A549 (cell line): ENCODE measurements at regions not wholly inside any gene's neighbourhood (a gene's known extent, or its start where the extent isn't known, plus 50 kb on each side); places are given as distances from the start of the nearest gene placed in this dataset.

ENCODE experiments used
- ATAC-seq, 2 experiments: fragments of 200-7000 bp in 1 of 2; fragments of >200 bp in 1 of 2; cut with Nextera tagmentation in 1 of 2; cut with Tn5 transposase in 1 of 2; 3 replicates each; pipeline versions ENCODE4 v1.8.0 to v1.9.1; 2018 to 2020; ENCODE audit warnings: mild to moderate bottlenecking in 1 of 2, moderate library complexity in 1 of 2
- CTCF ChIA-PET: fragments of 300-600 bp; sonication (Branson Sonifier 250); formaldehyde crosslinking; extraction: SDS; loops from one replicate; lab custom pipeline; 2021; ENCODE audit warnings: antibody characterized with exemption, inconsistent platforms; lab: Yijun Ruan, JAX
- POLR2A ChIA-PET: fragments of 350-600 bp; formaldehyde crosslinking; extraction: SDS; loops from one replicate; lab custom pipeline; 2021; ENCODE audit warnings: antibody characterized with exemption, inconsistent platforms; lab: Yijun Ruan, JAX
- DNase-seq, 2 experiments: peaks; one replicate each; pipeline versions ENCODE4 v3.0.0 to v3.0.0-alpha.2; 2011 to 2016; ENCODE audit warnings: low read depth in 1 of 2, low spot score in 1 of 2
- FAIRE-seq: peaks from 2 replicates; lab custom pipeline; 2011; peaks lifted over from hg19 to GRCh38; lab: Jason Lieb, UNC
- H3K27ac ChIP-seq, 2 experiments: fragments of >200 bp; sonication (Bioruptor Twin); formaldehyde crosslinking; 3 replicates each; pipeline ENCODE4 v1.5.1; 2016 to 2017
- H3K4me1 ChIP-seq: fragments of >200 bp; sonication (Bioruptor Twin); formaldehyde crosslinking; 3 replicates; pipeline ENCODE4 v1.6.1; 2016
- H3K4me2 ChIP-seq: fragments of >200 bp; sonication (Bioruptor Twin); formaldehyde crosslinking; 3 replicates; pipeline ENCODE4 v1.6.1; 2016
- H3K4me3 ChIP-seq: fragments of >200 bp; sonication (Bioruptor Twin); formaldehyde crosslinking; 3 replicates; pipeline ENCODE4 v1.5.1; 2016
- H3K9me3 ChIP-seq: fragments of >200 bp; sonication (Bioruptor Twin); formaldehyde crosslinking; 3 replicates; pipeline ENCODE4 v1.6.1; 2016
- CHD2 ChIP-seq: fragments of 150-350 bp; IDR thresholded peaks from 2 replicates; pipeline ENCODE4 v1.6.1; 2014; ENCODE audit warnings: low read length; ENCODE audit not compliant: partially characterized antibody
- EHF ChIP-seq: fragments of 250-450 bp; sonication (Bioruptor Pico); IDR thresholded peaks from 2 replicates; pipeline ENCODE4 v1.5.0; 2020; ENCODE audit warnings: mild to moderate bottlenecking
- ESRRA ChIP-seq: fragments of 150-350 bp; IDR thresholded peaks from 2 replicates; pipeline ENCODE4 v1.6.1; 2014; ENCODE audit warnings: mild to moderate bottlenecking, low read length, borderline replicate concordance
- GATA3 ChIP-seq: IDR thresholded peaks from 2 replicates; pipeline ENCODE4 v1.6.1; 2012; ENCODE audit warnings: borderline replicate concordance
- HDAC2 ChIP-seq: fragments of 200-600 bp; sonication (generic); IDR thresholded peaks from 2 replicates; pipeline ENCODE4 v1.6.1; 2016
- JUNB ChIP-seq: fragments of >200 bp; sonication (Bioruptor Twin); formaldehyde crosslinking; IDR thresholded peaks from 2 replicates; pipeline ENCODE4 v1.6.1; 2016
- MYC ChIP-seq: IDR thresholded peaks from 2 replicates; pipeline ENCODE4 v1.6.1; 2012; ENCODE audit warnings: mild to moderate bottlenecking, inconsistent platforms, low read length, improper control_type of control experiment, borderline replicate concordance
- NFE2L2 ChIP-seq: fragments of 150-350 bp; conservative IDR thresholded peaks from 2 replicates; pipeline ENCODE4 v1.6.1; 2014; ENCODE audit warnings: low read length
- NR3C1 ChIP-seq: fragments of >200 bp; sonication (Bioruptor Twin); formaldehyde crosslinking; IDR thresholded peaks from 3 replicates; pipeline ENCODE4 v1.6.1; 2017
- POLR2A ChIP-seq: IDR thresholded peaks from 2 replicates; pipeline ENCODE4 v1.6.1; 2012; ENCODE audit warnings: mild to moderate bottlenecking, low read length
- RAD21 ChIP-seq, 2 experiments: fragments of >200 bp in 1 of 2; sonication (Bioruptor Twin) in 1 of 2; formaldehyde crosslinking in 1 of 2; IDR thresholded peaks in 1 of 2; conservative IDR thresholded peaks in 1 of 2; 2 replicates in 1 of 2; 3 replicates in 1 of 2; pipeline ENCODE4 v1.6.1; 2012 to 2018; ENCODE audit warnings: inconsistent platforms in 1 of 2
- SMC3 ChIP-seq: fragments of >200 bp; sonication (Bioruptor Twin); formaldehyde crosslinking; IDR thresholded peaks from 3 replicates; pipeline ENCODE4 v1.6.1; 2018; ENCODE audit warnings: inconsistent platforms
- ZC3H11A ChIP-seq: fragments of 450-650 bp; IDR thresholded peaks from 2 replicates; pipeline ENCODE4 v1.6.1; 2014; ENCODE audit warnings: antibody characterized with exemption, mild to moderate bottlenecking
- WGBS: methylation state at CpG from one replicate; pipeline ENCODE4 v1.1.6; 2017; ENCODE audit errors: missing lambda C conversion rate; 5-methylcytosine and 5-hydroxymethylcytosine counted together
- TF ChIP-seq, protein P1 (sequence below): fragments of 200-600 bp; sonication (generic); IDR thresholded peaks from 2 replicates; pipeline ENCODE4 v1.6.1; 2016; ENCODE audit warnings: antibody characterized with exemption, mild to moderate bottlenecking, moderate library complexity
- TF ChIP-seq, protein P2 (sequence below): fragments of >200 bp; sonication (Bioruptor Twin); formaldehyde crosslinking; IDR thresholded peaks from 2 replicates; pipeline ENCODE4 v1.6.1; 2016
- TF ChIP-seq, protein P3 (sequence below): IDR thresholded peaks from 2 replicates; pipeline ENCODE4 v1.6.1; 2012; ENCODE audit warnings: low read depth, borderline replicate concordance
- TF ChIP-seq, protein P4 (sequence below): IDR thresholded peaks from 2 replicates; pipeline ENCODE4 v1.6.1; 2012
- TF ChIP-seq, protein P5 (sequence below): fragments of 250-450 bp; sonication (Bioruptor Pico); IDR thresholded peaks from 2 replicates; pipeline ENCODE4 v1.5.0; 2020; ENCODE audit warnings: low read depth, mild to moderate bottlenecking, moderate library complexity
- TF ChIP-seq, protein P6 (sequence below): fragments of 150-350 bp; IDR thresholded peaks from 2 replicates; pipeline ENCODE4 v1.6.1; 2014; ENCODE audit warnings: low read depth, mild to moderate bottlenecking, low read length

DNA sequence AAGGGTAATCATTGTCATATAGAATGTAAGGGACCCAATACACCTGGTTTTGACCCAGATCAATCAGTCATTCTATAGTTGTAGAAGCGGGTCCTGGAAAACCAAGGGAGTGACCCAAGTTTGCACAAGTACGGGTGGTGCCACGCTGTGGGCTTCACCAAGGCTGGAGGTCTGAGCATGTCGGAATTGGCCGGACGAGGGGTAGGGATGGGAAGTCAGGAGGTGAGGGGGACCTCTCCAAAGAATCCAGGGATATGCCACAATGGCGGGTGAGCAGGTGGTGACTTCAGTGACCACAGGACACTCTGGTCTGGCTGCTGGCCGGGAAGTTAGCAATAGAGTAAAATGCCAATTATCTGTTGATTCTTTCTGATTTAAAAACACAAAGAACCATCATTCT lies 186.6 kb upstream of the FOXQ1 start:
- ATAC-seq (no peak), FAIRE-seq (no peak), DNase-seq (no peak)
- Histone ChIP-seq H3K9me3 (no peaks in the 10 kb centered on the region), H3K4me1 (no peaks in the 10 kb centered on the region), H3K4me2 (no peak overlapping the region), H3K27ac (no peak overlapping the region), H3K4me3 (no peak overlapping the region)
- ChIA-PET POLR2A (no interaction called here), CTCF (no interaction called here)
- WGBS: 71% methylated on average over 6 of the region's 8 CpGs
- TF ChIP-seq, protein P1, sequence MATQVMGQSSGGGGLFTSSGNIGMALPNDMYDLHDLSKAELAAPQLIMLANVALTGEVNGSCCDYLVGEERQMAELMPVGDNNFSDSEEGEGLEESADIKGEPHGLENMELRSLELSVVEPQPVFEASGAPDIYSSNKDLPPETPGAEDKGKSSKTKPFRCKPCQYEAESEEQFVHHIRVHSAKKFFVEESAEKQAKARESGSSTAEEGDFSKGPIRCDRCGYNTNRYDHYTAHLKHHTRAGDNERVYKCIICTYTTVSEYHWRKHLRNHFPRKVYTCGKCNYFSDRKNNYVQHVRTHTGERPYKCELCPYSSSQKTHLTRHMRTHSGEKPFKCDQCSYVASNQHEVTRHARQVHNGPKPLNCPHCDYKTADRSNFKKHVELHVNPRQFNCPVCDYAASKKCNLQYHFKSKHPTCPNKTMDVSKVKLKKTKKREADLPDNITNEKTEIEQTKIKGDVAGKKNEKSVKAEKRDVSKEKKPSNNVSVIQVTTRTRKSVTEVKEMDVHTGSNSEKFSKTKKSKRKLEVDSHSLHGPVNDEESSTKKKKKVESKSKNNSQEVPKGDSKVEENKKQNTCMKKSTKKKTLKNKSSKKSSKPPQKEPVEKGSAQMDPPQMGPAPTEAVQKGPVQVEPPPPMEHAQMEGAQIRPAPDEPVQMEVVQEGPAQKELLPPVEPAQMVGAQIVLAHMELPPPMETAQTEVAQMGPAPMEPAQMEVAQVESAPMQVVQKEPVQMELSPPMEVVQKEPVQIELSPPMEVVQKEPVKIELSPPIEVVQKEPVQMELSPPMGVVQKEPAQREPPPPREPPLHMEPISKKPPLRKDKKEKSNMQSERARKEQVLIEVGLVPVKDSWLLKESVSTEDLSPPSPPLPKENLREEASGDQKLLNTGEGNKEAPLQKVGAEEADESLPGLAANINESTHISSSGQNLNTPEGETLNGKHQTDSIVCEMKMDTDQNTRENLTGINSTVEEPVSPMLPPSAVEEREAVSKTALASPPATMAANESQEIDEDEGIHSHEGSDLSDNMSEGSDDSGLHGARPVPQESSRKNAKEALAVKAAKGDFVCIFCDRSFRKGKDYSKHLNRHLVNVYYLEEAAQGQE: no peak
- TF ChIP-seq, protein P2, sequence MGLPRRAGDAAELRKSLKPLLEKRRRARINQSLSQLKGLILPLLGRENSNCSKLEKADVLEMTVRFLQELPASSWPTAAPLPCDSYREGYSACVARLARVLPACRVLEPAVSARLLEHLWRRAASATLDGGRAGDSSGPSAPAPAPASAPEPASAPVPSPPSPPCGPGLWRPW: no peak

DNA sequence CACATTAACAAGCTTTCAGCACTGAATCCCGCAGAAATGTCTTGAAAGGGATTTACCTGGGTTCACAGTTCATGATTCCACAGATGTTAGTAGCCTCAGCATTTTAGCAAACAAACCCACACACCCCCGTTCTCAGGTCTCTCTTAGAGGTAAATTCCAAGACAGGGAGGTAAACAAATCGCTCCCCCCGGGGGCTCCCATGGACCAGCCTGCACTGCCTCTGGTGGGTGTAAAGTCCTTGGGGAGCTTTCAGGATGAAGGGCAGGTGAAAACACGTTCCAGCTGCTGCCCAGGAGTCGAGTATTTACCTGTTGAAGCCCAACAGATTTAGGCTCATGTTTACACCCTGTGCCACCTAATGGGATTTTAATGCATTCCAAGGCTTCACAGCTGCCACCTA lies 187.0 kb upstream of the FOXQ1 start:
- WGBS: 25% methylated on average over 6 of the region's 6 CpGs
- Histone ChIP-seq H3K9me3 (no peaks in the 10 kb centered on the region), H3K4me2 (no peak overlapping the region), H3K4me1 (no peaks in the 10 kb centered on the region), H3K27ac (no peak overlapping the region), H3K4me3 (no peak overlapping the region)
- FAIRE-seq: no peak
- POLR2A ChIA-PET: no interaction called here
- ATAC-seq: no peak
- no peak for DNase-seq
- no peak for TF ChIP-seq RAD21 (conservative IDR thresholded peaks at IDR 0.05 in 1 of 2, IDR thresholded peaks at IDR 0.05 in 1 of 2)
- TF ChIP-seq NR3C1: no peak
- TF ChIP-seq, protein P1: no peak
- no peak for TF ChIP-seq GATA3
- TF ChIP-seq, protein P3, sequence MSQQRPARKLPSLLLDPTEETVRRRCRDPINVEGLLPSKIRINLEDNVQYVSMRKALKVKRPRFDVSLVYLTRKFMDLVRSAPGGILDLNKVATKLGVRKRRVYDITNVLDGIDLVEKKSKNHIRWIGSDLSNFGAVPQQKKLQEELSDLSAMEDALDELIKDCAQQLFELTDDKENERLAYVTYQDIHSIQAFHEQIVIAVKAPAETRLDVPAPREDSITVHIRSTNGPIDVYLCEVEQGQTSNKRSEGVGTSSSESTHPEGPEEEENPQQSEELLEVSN: no peak
- TF ChIP-seq ZC3H11A: no peak
- CTCF ChIA-PET: no interaction called here

DNA sequence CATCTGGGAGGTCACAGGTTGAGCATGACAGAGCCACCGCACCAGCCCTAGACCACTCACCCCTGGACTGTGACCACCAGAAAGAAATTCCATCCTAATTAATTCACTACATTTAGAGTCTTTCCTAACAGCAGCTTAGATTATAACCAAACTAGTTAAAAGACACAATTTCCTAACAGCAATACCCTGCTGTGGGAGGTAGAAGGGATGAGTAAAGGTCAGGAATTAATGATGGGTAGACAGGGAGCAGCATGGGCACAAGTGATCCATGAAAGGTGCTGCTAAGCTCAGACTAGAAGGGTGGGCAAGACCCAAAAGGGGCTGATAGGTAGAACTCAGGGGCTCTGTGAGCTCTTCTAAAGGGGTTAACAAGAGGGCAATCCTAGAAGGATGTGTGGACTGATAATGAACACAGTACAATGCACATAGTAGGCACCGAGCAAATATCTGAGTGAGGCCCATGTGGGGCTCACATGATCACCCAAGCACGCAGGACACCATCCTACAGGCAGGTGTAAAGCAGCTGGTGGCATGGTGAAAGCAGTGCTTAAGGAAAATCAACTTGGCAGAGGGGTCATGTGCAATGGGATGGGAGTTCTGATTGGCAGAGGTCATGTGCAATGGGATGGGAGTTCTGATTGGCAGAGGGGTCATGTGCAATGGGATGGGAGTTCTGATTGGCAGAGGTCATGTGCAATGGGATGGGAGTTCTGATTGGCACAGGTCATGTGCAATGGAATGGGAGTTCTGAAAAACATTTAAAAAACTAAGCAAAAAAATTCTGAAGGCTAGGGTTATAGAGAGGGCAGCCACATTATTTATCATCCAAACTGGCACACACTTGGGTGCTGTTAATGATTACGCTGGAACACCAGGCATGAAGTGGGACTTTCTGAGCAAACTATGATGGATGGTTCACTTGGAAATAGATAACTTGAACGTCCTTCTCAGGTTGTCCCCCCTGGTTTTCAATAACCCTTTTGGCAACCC lies 188.2 kb upstream of the FOXQ1 start:
- Histone ChIP-seq H3K4me3 (no peak overlapping the region), H3K9me3 (no peaks in the 10 kb centered on the region), H3K4me2 (no peak overlapping the region), H3K4me1 (no peaks in the 10 kb centered on the region), H3K27ac (no peak overlapping the region)
- WGBS: 31% methylated on average over 5 of the region's 5 CpGs
- ATAC-seq (no peak), DNase-seq (no peak), FAIRE-seq (no peak)
- no peak for TF ChIP-seq HDAC2
- TF ChIP-seq SMC3: no peak
- TF ChIP-seq MYC: no peak
- TF ChIP-seq NFE2L2: no peak
- no peak for TF ChIP-seq EHF (CRISPR knock-in tag)
- TF ChIP-seq POLR2A: no peak
- TF ChIP-seq, protein P4, sequence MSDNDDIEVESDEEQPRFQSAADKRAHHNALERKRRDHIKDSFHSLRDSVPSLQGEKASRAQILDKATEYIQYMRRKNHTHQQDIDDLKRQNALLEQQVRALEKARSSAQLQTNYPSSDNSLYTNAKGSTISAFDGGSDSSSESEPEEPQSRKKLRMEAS: no peak
- TF ChIP-seq RAD21 (conservative IDR thresholded peaks at IDR 0.05 in 1 of 2, IDR thresholded peaks at IDR 0.05 in 1 of 2): no peak
- no peak for TF ChIP-seq JUNB
- TF ChIP-seq CHD2: no peak
- TF ChIP-seq, protein P5, sequence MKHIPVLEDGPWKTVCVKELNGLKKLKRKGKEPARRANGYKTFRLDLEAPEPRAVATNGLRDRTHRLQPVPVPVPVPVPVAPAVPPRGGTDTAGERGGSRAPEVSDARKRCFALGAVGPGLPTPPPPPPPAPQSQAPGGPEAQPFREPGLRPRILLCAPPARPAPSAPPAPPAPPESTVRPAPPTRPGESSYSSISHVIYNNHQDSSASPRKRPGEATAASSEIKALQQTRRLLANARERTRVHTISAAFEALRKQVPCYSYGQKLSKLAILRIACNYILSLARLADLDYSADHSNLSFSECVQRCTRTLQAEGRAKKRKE (CRISPR knock-in tag): no peak
- TF ChIP-seq, protein P6, sequence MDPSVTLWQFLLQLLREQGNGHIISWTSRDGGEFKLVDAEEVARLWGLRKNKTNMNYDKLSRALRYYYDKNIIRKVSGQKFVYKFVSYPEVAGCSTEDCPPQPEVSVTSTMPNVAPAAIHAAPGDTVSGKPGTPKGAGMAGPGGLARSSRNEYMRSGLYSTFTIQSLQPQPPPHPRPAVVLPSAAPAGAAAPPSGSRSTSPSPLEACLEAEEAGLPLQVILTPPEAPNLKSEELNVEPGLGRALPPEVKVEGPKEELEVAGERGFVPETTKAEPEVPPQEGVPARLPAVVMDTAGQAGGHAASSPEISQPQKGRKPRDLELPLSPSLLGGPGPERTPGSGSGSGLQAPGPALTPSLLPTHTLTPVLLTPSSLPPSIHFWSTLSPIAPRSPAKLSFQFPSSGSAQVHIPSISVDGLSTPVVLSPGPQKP: no peak
- TF ChIP-seq ESRRA: no peak
- ChIA-PET POLR2A (no interaction called here), CTCF (no interaction called here)
